H1 (cell line): ENCODE measurements at regions not wholly inside any gene's neighbourhood (a gene's known extent, or its start where the extent isn't known, plus 50 kb on each side); places are given as distances from the start of the nearest gene placed in this dataset.

ENCODE experiments used
- CTCF ChIA-PET: fragments of 300-600 bp; sonication (Branson Sonifier 250); formaldehyde crosslinking; loops from one replicate; lab custom pipeline; 2021; ENCODE audit not compliant: partially characterized antibody; lab: Charles Lee
- POLR2A ChIA-PET: fragments of 300-600 bp; sonication (Branson Sonifier 250); formaldehyde crosslinking; loops from one replicate; lab custom pipeline; 2021; ENCODE audit warnings: inconsistent platforms; ENCODE audit not compliant: partially characterized antibody; lab: Charles Lee
- DNase-seq, 2 experiments: peaks; one replicate each; pipeline versions ENCODE4 v3.0.0 to v3.0.0-alpha.2; 2010 to 2022; ENCODE audit warnings: low spot score in 2 of 2, low read depth in 1 of 2, mixed read lengths in 1 of 2
- FAIRE-seq: peaks from 2 replicates; lab custom pipeline; 2011; peaks lifted over from hg19 to GRCh38; lab: Jason Lieb, UNC
- H2AFZ ChIP-seq: 2 replicates; pipeline ENCODE4 v1.8.1; 2012; ENCODE audit warnings: low read length, inconsistent platforms
- H2AK5ac ChIP-seq: 2 replicates; pipeline ENCODE4 v1.6.1; 2013; ENCODE audit warnings: low read depth, low read length
- H2BK120ac ChIP-seq: replicated peaks from 2 replicates; pipeline ENCODE3; 2013; ENCODE audit warnings: low read depth, low read length, inconsistent platforms
- H2BK12ac ChIP-seq: 2 replicates; pipeline ENCODE4 v1.6.1; 2013; ENCODE audit warnings: low read depth, low read length
- H2BK15ac ChIP-seq: 2 replicates; pipeline ENCODE4 v1.6.1; 2013; ENCODE audit warnings: low read length
- H2BK20ac ChIP-seq: 2 replicates; pipeline ENCODE4 v1.6.1; 2013; ENCODE audit warnings: low read length
- H2BK5ac ChIP-seq: 2 replicates; pipeline ENCODE4 v1.6.1; 2013; ENCODE audit warnings: low read depth, low read length
- H3K14ac ChIP-seq: 2 replicates; pipeline ENCODE4 v1.6.1; 2013; ENCODE audit warnings: inconsistent platforms; ENCODE audit not compliant: insufficient read length
- H3K18ac ChIP-seq: 2 replicates; pipeline ENCODE4 v1.6.1; 2013; ENCODE audit warnings: low read length; ENCODE audit errors: extremely low read depth
- H3K23ac ChIP-seq: 2 replicates; pipeline ENCODE4 v1.6.1; 2013; ENCODE audit warnings: inconsistent platforms; ENCODE audit not compliant: insufficient read length
- H3K23me2 ChIP-seq: 2 replicates; pipeline ENCODE4 v1.6.1; 2013; ENCODE audit warnings: low read depth, low read length
- H3K27ac ChIP-seq: 2 replicates; pipeline ENCODE4 v1.6.1; 2011; ENCODE audit warnings: low read depth, low read length, inconsistent platforms
- H3K27me3 ChIP-seq, 4 experiments: replicated peaks in 1 of 4; 1 replicate in 1 of 4; 2 replicates in 3 of 4; pipeline versions ENCODE4 v1.6.1 to v1.8.1; 2011 to 2013; ENCODE audit warnings: low read length in 3 of 4, mild to moderate bottlenecking in 3 of 4, inconsistent platforms in 2 of 4, mixed read lengths in 2 of 4, moderate library complexity in 1 of 4; ENCODE audit not compliant: control insufficient read depth in 3 of 4, insufficient read depth in 3 of 4; ENCODE audit errors: extremely low read depth in 1 of 4
- H3K36me3 ChIP-seq, 4 experiments: 2 replicates each; pipeline versions ENCODE4 v1.6.1 to v1.8.1; 2011 to 2013; ENCODE audit warnings: mild to moderate bottlenecking in 4 of 4, low read length in 3 of 4, moderate library complexity in 2 of 4, control low read depth in 1 of 4, inconsistent platforms in 1 of 4; ENCODE audit not compliant: insufficient read depth in 4 of 4, control insufficient read depth in 2 of 4
- H3K4ac ChIP-seq: replicated peaks from 2 replicates; pipeline ENCODE3; 2013; ENCODE audit warnings: low read length, low read depth, mixed read lengths, inconsistent platforms; ENCODE audit not compliant: insufficient read length
- H3K4me1 ChIP-seq, 4 experiments: replicated peaks in 1 of 4; 1 replicate in 1 of 4; 2 replicates in 3 of 4; pipeline versions ENCODE4 v1.6.1 to v1.8.1; 2011 to 2013; ENCODE audit warnings: low read length in 3 of 4, inconsistent platforms in 2 of 4, mixed read lengths in 1 of 4; ENCODE audit not compliant: insufficient read depth in 4 of 4, control insufficient read depth in 3 of 4
- H3K4me2 ChIP-seq, 2 experiments: 2 replicates each; pipeline versions ENCODE4 v1.6.1 to v1.8.1; 2011 to 2013; ENCODE audit warnings: low read depth in 2 of 2, low read length in 2 of 2, control low read depth in 1 of 2, inconsistent platforms in 1 of 2, mild to moderate bottlenecking in 1 of 2; ENCODE audit not compliant: insufficient read depth in 1 of 2
- H3K4me3 ChIP-seq, 4 experiments: fragments of 200-600, 300-600 bp in 1 of 4; sonication (generic), shearing (Covaris generic), sonication (Bioruptor Twin) in 1 of 4; 2 replicates each; pipeline versions ENCODE4 v1.5.1 to v1.8.1; 2011 to 2016; ENCODE audit warnings: low read length in 4 of 4, low read depth in 3 of 4, control low read depth in 2 of 4, inconsistent platforms in 2 of 4, mild to moderate bottlenecking in 2 of 4, mixed read lengths in 1 of 4, moderate library complexity in 1 of 4; ENCODE audit not compliant: insufficient read depth in 2 of 4; ENCODE audit errors: extremely low read depth in 1 of 4
- H3K56ac ChIP-seq: replicated peaks from 2 replicates; pipeline ENCODE3; 2013; ENCODE audit warnings: low read depth, mild to moderate bottlenecking, mixed read lengths, low read length, inconsistent platforms; ENCODE audit not compliant: insufficient read length
- H3K79me1 ChIP-seq: 2 replicates; pipeline ENCODE4 v1.6.1; 2013; ENCODE audit warnings: low read depth, low read length, control low read depth
- H3K79me2 ChIP-seq, 2 experiments: 2 replicates each; pipeline versions ENCODE4 v1.6.1 to v1.8.1; 2012 to 2013; ENCODE audit warnings: low read length in 2 of 2, mild to moderate bottlenecking in 2 of 2, inconsistent platforms in 1 of 2; ENCODE audit not compliant: insufficient read depth in 2 of 2, control insufficient read depth in 1 of 2
- H3K9ac ChIP-seq, 4 experiments: replicated peaks in 1 of 4; 1 replicate in 1 of 4; 2 replicates in 3 of 4; pipeline versions ENCODE4 v1.6.1 to v1.8.1; 2011 to 2013; ENCODE audit warnings: low read depth in 3 of 4, low read length in 3 of 4, control low read depth in 2 of 4, mild to moderate bottlenecking in 2 of 4, moderate library complexity in 2 of 4, inconsistent platforms in 1 of 4; ENCODE audit errors: extremely low read depth in 1 of 4
- H3K9me3 ChIP-seq, 2 experiments: 2 replicates each; pipeline versions ENCODE4 v1.6.1 to v1.8.1; 2012 to 2013; ENCODE audit warnings: mild to moderate bottlenecking in 2 of 2, moderate library complexity in 2 of 2, control low read depth in 1 of 2, inconsistent platforms in 1 of 2, low read depth in 1 of 2, low read length in 1 of 2, mixed read lengths in 1 of 2; ENCODE audit not compliant: insufficient read depth in 2 of 2
- H4K20me1 ChIP-seq, 2 experiments: replicated peaks in 1 of 2; 2 replicates each; pipeline versions ENCODE3 to v1.8.1; 2011 to 2013; ENCODE audit warnings: inconsistent platforms in 2 of 2, low read length in 2 of 2, mild to moderate bottlenecking in 1 of 2; ENCODE audit not compliant: insufficient read depth in 2 of 2, control insufficient read depth in 1 of 2
- H4K5ac ChIP-seq: 2 replicates; pipeline ENCODE4 v1.6.1; 2013; ENCODE audit warnings: low read length, low read depth, mixed read lengths, inconsistent platforms; ENCODE audit not compliant: insufficient read length
- H4K8ac ChIP-seq: 2 replicates; pipeline ENCODE4 v1.8.0; 2013; ENCODE audit warnings: mild to moderate bottlenecking, moderate library complexity, low read length, inconsistent platforms; ENCODE audit not compliant: insufficient read depth; ENCODE audit errors: extremely low read depth
- H4K91ac ChIP-seq: replicated peaks from 2 replicates; pipeline ENCODE3; 2013; ENCODE audit warnings: low read length, mixed read lengths, inconsistent platforms; ENCODE audit not compliant: insufficient read length
- BRCA1 ChIP-seq: IDR thresholded peaks from 2 replicates; pipeline ENCODE4 v1.6.1; 2012; ENCODE audit warnings: low read depth, low read length, improper control_type of control experiment
- GTF2F1 ChIP-seq: IDR thresholded peaks from 2 replicates; pipeline ENCODE4 v1.6.1; 2012; ENCODE audit warnings: low read depth, low read length, improper control_type of control experiment, borderline replicate concordance
- NANOG ChIP-seq: IDR thresholded peaks from 2 replicates; pipeline ENCODE4 v1.6.1; 2011; ENCODE audit warnings: low read length, low read depth, mild to moderate bottlenecking, inconsistent platforms; ENCODE audit not compliant: insufficient read depth, poor library complexity, severe bottlenecking
- POU5F1 ChIP-seq: IDR thresholded peaks from 2 replicates; pipeline ENCODE4 v1.6.1; 2011; ENCODE audit warnings: low read depth, mild to moderate bottlenecking, low read length, moderate library complexity
- RAD21 ChIP-seq, 2 experiments: IDR thresholded peaks in 1 of 2; conservative IDR thresholded peaks in 1 of 2; 2 replicates each; pipeline ENCODE4 v1.6.1; 2011; ENCODE audit warnings: low read depth in 2 of 2, low read length in 2 of 2, improper control_type of control experiment in 1 of 2, inconsistent platforms in 1 of 2, mild to moderate bottlenecking in 1 of 2, moderate library complexity in 1 of 2
- SIRT6 ChIP-seq: IDR thresholded peaks from one replicate; pipeline ENCODE4 v1.7.1; 2012; ENCODE audit warnings: low read length, inconsistent platforms
- SP4 ChIP-seq: IDR thresholded peaks from 2 replicates; pipeline ENCODE4 v1.6.1; 2012; ENCODE audit warnings: low read length, inconsistent platforms
- WGBS, 2 experiments: shearing (Covaris generic) in 1 of 2; methylation state at CpG; one replicate each; pipeline versions ENCODE4 v1.1.6 to v1.1.7; 2013 to 2015; ENCODE audit warnings: low lambda C conversion rate in 2 of 2, mixed read lengths in 2 of 2, inconsistent platforms in 1 of 2, low coverage in 1 of 2, missing lambda C conversion rate in 1 of 2; ENCODE audit not compliant: insufficient replicate concordance in 2 of 2, insufficient coverage in 1 of 2, insufficient read length in 1 of 2; ENCODE audit errors: extremely low coverage in 1 of 2, missing lambda C conversion rate in 1 of 2; 5-methylcytosine and 5-hydroxymethylcytosine counted together
- TF ChIP-seq, protein P1 (sequence below): IDR thresholded peaks from 2 replicates; pipeline ENCODE4 v1.6.1; 2012; ENCODE audit warnings: inconsistent platforms
- TF ChIP-seq, protein P2 (sequence below), 3 experiments: IDR thresholded peaks; 1 replicate in 2 of 3; 2 replicates in 1 of 3; pipeline versions ENCODE4 v1.5.1 to v1.6.1; 2011; ENCODE audit warnings: low read length in 3 of 3, mild to moderate bottlenecking in 3 of 3, inconsistent platforms in 2 of 3, low read depth in 1 of 3, moderate library complexity in 1 of 3; ENCODE audit not compliant: insufficient read depth in 1 of 3; ENCODE audit errors: control extremely low read depth in 1 of 3
- TF ChIP-seq, protein P3 (sequence below): IDR thresholded peaks from 2 replicates; pipeline ENCODE4 v1.6.1; 2012; ENCODE audit warnings: low read length, inconsistent platforms

DNA sequence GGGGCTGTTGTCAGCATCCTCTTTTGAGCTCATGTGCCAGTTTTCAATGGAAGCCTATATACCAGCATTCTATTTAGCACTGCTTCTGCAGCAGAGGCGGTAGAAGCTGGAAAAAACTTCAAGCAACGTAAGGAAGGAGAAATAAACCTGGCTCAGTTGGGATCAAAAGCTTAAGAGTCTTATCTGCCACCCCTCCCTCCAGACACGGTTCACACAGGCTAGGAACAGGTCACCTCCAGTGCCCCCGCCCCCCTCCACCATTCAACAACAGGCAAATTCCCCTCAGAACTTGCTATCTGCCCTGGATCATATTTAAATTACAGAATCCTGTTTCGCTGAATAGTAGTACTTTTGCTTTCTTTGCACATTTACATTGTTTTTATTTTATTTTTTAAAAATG is 384.8 kb upstream of the PKDCC start:
- no peak overlapping the region for H4K8ac ChIP-seq
- H4K5ac ChIP-seq = no peak overlapping the region
- peaks cover 0 to 5% (median under 1%) of the 10 kb centered on the region in 4 experiments; a peak in 1 of 7 replicates for H3K4me1 ChIP-seq
- no peak overlapping the region for H3K18ac ChIP-seq
- no peak overlapping the region for H3K9ac ChIP-seq
- H2BK120ac ChIP-seq = no peak overlapping the region
- DNase-seq = no peak
- H4K91ac ChIP-seq = no peak overlapping the region
- no peak overlapping the region for H3K23ac ChIP-seq
- no peak overlapping the region for H3K27ac ChIP-seq
- no peaks in the 10 kb centered on the region for H3K79me2 ChIP-seq
- ChIA-PET POLR2A (no interaction called here), CTCF (interaction anchor here (1.3 kb wide), 1 partner anchor 15 kb away, joined by 3 read pairs; no protein-coding TSS in a partner anchor)
- H3K4ac ChIP-seq = no peak overlapping the region
- H3K23me2 ChIP-seq = no peaks in the 10 kb centered on the region
- H3K14ac ChIP-seq = no peak overlapping the region
- H3K36me3 ChIP-seq = no peaks in the 10 kb centered on the region
- 85% methylated on average over 5 of the region's 5 CpGs; no CpG with 5 or more reads in 1 of the 2 experiments for WGBS, 2 experiments
- no peak overlapping the region for H3K4me3 ChIP-seq
- H3K56ac ChIP-seq = no peak overlapping the region
- no peak overlapping the region for H2BK5ac ChIP-seq
- no peaks in the 10 kb centered on the region; a peak in 1 of 4 replicates for H3K9me3 ChIP-seq
- no peaks in the 10 kb centered on the region for H3K79me1 ChIP-seq
- H3K4me2 ChIP-seq = no peak overlapping the region
- H3K27me3 ChIP-seq = no peaks in the 10 kb centered on the region
- H2AK5ac ChIP-seq = no peak overlapping the region
- H2BK20ac ChIP-seq = no peak overlapping the region
- H2AFZ ChIP-seq = no peak overlapping the region
- H2BK12ac ChIP-seq = no peak overlapping the region
- H2BK15ac ChIP-seq = no peak overlapping the region
- H4K20me1 ChIP-seq = no peaks in the 10 kb centered on the region
- no peak for FAIRE-seq
- TF ChIP-seq, protein P1, sequence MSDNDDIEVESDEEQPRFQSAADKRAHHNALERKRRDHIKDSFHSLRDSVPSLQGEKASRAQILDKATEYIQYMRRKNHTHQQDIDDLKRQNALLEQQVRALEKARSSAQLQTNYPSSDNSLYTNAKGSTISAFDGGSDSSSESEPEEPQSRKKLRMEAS = no peak
- TF ChIP-seq, protein P2, sequence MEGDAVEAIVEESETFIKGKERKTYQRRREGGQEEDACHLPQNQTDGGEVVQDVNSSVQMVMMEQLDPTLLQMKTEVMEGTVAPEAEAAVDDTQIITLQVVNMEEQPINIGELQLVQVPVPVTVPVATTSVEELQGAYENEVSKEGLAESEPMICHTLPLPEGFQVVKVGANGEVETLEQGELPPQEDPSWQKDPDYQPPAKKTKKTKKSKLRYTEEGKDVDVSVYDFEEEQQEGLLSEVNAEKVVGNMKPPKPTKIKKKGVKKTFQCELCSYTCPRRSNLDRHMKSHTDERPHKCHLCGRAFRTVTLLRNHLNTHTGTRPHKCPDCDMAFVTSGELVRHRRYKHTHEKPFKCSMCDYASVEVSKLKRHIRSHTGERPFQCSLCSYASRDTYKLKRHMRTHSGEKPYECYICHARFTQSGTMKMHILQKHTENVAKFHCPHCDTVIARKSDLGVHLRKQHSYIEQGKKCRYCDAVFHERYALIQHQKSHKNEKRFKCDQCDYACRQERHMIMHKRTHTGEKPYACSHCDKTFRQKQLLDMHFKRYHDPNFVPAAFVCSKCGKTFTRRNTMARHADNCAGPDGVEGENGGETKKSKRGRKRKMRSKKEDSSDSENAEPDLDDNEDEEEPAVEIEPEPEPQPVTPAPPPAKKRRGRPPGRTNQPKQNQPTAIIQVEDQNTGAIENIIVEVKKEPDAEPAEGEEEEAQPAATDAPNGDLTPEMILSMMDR (IDR thresholded peaks at IDR 0.05; ENCODE audit: control extremely low read depth in 1 of 3, insufficient read depth in 1 of 3, low read depth in 1 of 3, low read length in 3 of 3) = no peak
- TF ChIP-seq SP4 = no peak
- no peak for TF ChIP-seq BRCA1
- TF ChIP-seq POU5F1 = no peak
- no peak for TF ChIP-seq GTF2F1
- TF ChIP-seq, protein P3, sequence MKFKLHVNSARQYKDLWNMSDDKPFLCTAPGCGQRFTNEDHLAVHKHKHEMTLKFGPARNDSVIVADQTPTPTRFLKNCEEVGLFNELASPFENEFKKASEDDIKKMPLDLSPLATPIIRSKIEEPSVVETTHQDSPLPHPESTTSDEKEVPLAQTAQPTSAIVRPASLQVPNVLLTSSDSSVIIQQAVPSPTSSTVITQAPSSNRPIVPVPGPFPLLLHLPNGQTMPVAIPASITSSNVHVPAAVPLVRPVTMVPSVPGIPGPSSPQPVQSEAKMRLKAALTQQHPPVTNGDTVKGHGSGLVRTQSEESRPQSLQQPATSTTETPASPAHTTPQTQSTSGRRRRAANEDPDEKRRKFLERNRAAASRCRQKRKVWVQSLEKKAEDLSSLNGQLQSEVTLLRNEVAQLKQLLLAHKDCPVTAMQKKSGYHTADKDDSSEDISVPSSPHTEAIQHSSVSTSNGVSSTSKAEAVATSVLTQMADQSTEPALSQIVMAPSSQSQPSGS = no peak
- TF ChIP-seq NANOG = no peak
- no peak for TF ChIP-seq RAD21 (IDR thresholded peaks at IDR 0.05 in 1 of 2, conservative IDR thresholded peaks at IDR 0.05 in 1 of 2; ENCODE audit: low read depth in 2 of 2, low read length in 2 of 2)
- no peak for TF ChIP-seq SIRT6
